ENCODE measurements at regions not wholly inside any gene's neighbourhood (a gene's known extent, or its start where the extent isn't known, plus 50 kb on each side); places are given as distances from the start of the nearest gene placed in this dataset.
"Not testable (repeated sequence)": the region's sequence is repeated elsewhere in the genome, so short reads cannot be mapped to it uniquely, and the experiment has no call there.

GRCh38 chr13:71382285-71382684 lies 484.7 kb downstream of the DACH1 start:
- DNase-seq: no peak

GRCh38 chr13:71380191-71380590 lies 486.8 kb downstream of the DACH1 start:
- no peak for DNase-seq

GRCh38 chr13:71378961-71379905 lies 487.8 kb downstream of the DACH1 start:
- DNase-seq: no peak

- no peak for DNase-seq
Measured at GRCh38 chr13:71374471-71375049, 492.4 kb downstream of the DACH1 start.

- DNase-seq: peak; percentile 74
Measured at GRCh38 chr13:71368336-71368735, 498.7 kb downstream of the DACH1 start.

GRCh38 chr13:71360041-71360440 lies 507.0 kb downstream of the DACH1 start:
- DNase-seq: no peak

GRCh38 chr13:71359641-71360040 lies 507.4 kb downstream of the DACH1 start:
- no peak for DNase-seq

- DNase-seq: no peak
Measured at GRCh38 chr13:71358218-71358617, 508.8 kb downstream of the DACH1 start.

GRCh38 chr13:71355010-71355409 lies 512.0 kb downstream of the DACH1 start:
- no peak for DNase-seq

- DNase-seq: no peak
Measured at GRCh38 chr13:71350886-71351285, 516.1 kb downstream of the DACH1 start.

- not testable (repeated sequence) for DNase-seq
Measured at GRCh38 chr13:71345856-71346255, 521.1 kb downstream of the DACH1 start.

- DNase-seq: no peak
Measured at GRCh38 chr13:71339736-71340135, 527.3 kb downstream of the DACH1 start.

- DNase-seq: no peak
Measured at GRCh38 chr13:71339005-71339404, 528.0 kb downstream of the DACH1 start.

- no peak for DNase-seq
Measured at GRCh38 chr13:71338070-71338469, 528.9 kb downstream of the DACH1 start.

GRCh38 chr13:71327266-71327665 lies 539.7 kb downstream of the DACH1 start:
- no peak for DNase-seq

- peak; percentile 73 for DNase-seq
Measured at GRCh38 chr13:71325556-71325955, 541.4 kb downstream of the DACH1 start.

GRCh38 chr13:71323266-71323665 lies 543.7 kb downstream of the DACH1 start:
- DNase-seq: no peak

- DNase-seq: no peak
Measured at GRCh38 chr13:71320452-71320851, 546.6 kb downstream of the DACH1 start.

- DNase-seq: no peak
Measured at GRCh38 chr13:71316792-71317363, 550.1 kb downstream of the DACH1 start.

GRCh38 chr13:71312923-71313322 lies 554.1 kb downstream of the DACH1 start:
- no peak for DNase-seq

- no peak for DNase-seq
Measured at GRCh38 chr13:71309905-71310304, 557.1 kb downstream of the DACH1 start.

GRCh38 chr13:71306821-71307220 lies 560.2 kb downstream of the DACH1 start:
- no peak for DNase-seq

- no peak for DNase-seq
Measured at GRCh38 chr13:71304861-71305260, 562.1 kb downstream of the DACH1 start.

GRCh38 chr13:71303144-71303543 lies 563.9 kb downstream of the DACH1 start:
- DNase-seq: no peak

Measured in DMS 273 treated with DMSO at 0.1 percent for 48 hours (cell line).